HepG2 (cell line): ENCODE measurements at regions not wholly inside any gene's neighbourhood (a gene's known extent, or its start where the extent isn't known, plus 50 kb on each side); places are given as distances from the start of the nearest gene placed in this dataset.

Experiments
- ATAC-seq: fragments of 200-7000 bp; cut with Tn5 transposase; 3 replicates; pipeline ENCODE4 v1.9.1; 2020; ENCODE audit warnings: mild to moderate bottlenecking, moderate library complexity
- BruUV-seq: library from RNA; stranded (reverse); fragments of 400-500 nt; replicated peaks from 2 replicates; lab custom pipeline; 2021; lab: Mats Ljungman, UMichigan
- CTCF ChIA-PET: fragments of 300-600 bp; formaldehyde crosslinking; extraction: SDS; loops from one replicate; lab custom pipeline; 2021; ENCODE audit warnings: low total read pairs, inconsistent platforms, low intra/inter-chr PET ratio; lab: Yijun Ruan, JAX
- POLR2A ChIA-PET: fragments of 350-600 bp; sonication (Branson Sonifier 250); formaldehyde crosslinking; loops from one replicate; lab custom pipeline; 2020; ENCODE audit warnings: antibody characterized with exemption, inconsistent platforms; lab: Yijun Ruan, JAX
- DNase-seq: peaks from one replicate; pipeline ENCODE4 v3.0.0-alpha.2; 2015; ENCODE audit warnings: low spot score
- FAIRE-seq: peaks from 3 replicates; lab custom pipeline; 2011; peaks lifted over from hg19 to GRCh38; lab: Jason Lieb, UNC
- H2AFZ ChIP-seq: one replicate; pipeline ENCODE4 v1.6.1; 2011; ENCODE audit warnings: low read length, inconsistent platforms
- H3K27ac ChIP-seq: fragments of 300-600 bp; 3 replicates; pipeline ENCODE4 v1.8.0; 2011; ENCODE audit warnings: mixed run types, mild to moderate bottlenecking, mixed read lengths, low read length, inconsistent platforms; ENCODE audit not compliant: insufficient read depth; ENCODE audit errors: extremely low read length
- H3K27me3 ChIP-seq, 2 experiments: fragments of 200-600 bp in 1 of 2; 2 replicates in 1 of 2; 3 replicates in 1 of 2; pipeline versions ENCODE4 v1.6.0 to v1.8.0; 2011; ENCODE audit warnings: low read length in 2 of 2, mild to moderate bottlenecking in 2 of 2, moderate library complexity in 2 of 2, inconsistent platforms in 1 of 2; ENCODE audit not compliant: insufficient read depth in 2 of 2, control insufficient read depth in 1 of 2
- H3K36me3 ChIP-seq, 2 experiments: fragments of 200-600 bp in 1 of 2; replicated peaks in 1 of 2; 2 replicates in 1 of 2; 3 replicates in 1 of 2; pipeline versions ENCODE4 v1.5.1 to v1.8.0; 2011; ENCODE audit warnings: low read length in 2 of 2, inconsistent platforms in 1 of 2; ENCODE audit not compliant: insufficient read depth in 2 of 2, control insufficient read depth in 1 of 2
- H3K4me1 ChIP-seq: 2 replicates; pipeline ENCODE4 v1.5.1; 2012; ENCODE audit warnings: low read length, inconsistent platforms; ENCODE audit not compliant: insufficient read depth
- H3K4me2 ChIP-seq: 2 replicates; pipeline ENCODE4 v1.6.0; 2011; ENCODE audit warnings: low read depth, low read length, inconsistent platforms
- H3K4me3 ChIP-seq, 3 experiments: fragments of 200-600 bp in 1 of 3; sonication (generic), shearing (Covaris generic) in 1 of 3; replicated peaks in 1 of 3; 2 replicates each; pipeline ENCODE4 v1.5.1; 2011 to 2016; ENCODE audit warnings: low read length in 3 of 3, inconsistent platforms in 2 of 3, low read depth in 2 of 3, mild to moderate bottlenecking in 2 of 3, control low read depth in 1 of 3, mixed read lengths in 1 of 3; ENCODE audit not compliant: insufficient read depth in 1 of 3
- H3K79me2 ChIP-seq: one replicate; pipeline ENCODE4 v1.6.1; 2011; ENCODE audit warnings: low read length, inconsistent platforms; ENCODE audit not compliant: insufficient read depth
- H3K9ac ChIP-seq: 2 replicates; pipeline ENCODE4 v1.6.0; 2011; ENCODE audit warnings: mild to moderate bottlenecking, low read depth, low read length, inconsistent platforms; ENCODE audit not compliant: insufficient read depth
- H3K9me3 ChIP-seq: 2 replicates; pipeline ENCODE4 v1.5.1; 2012; ENCODE audit warnings: mild to moderate bottlenecking, low read length
- H4K20me1 ChIP-seq: 2 replicates; pipeline ENCODE4 v1.6.0; 2011; ENCODE audit warnings: inconsistent platforms, mild to moderate bottlenecking, low read length, moderate library complexity; ENCODE audit not compliant: insufficient read depth
- ARNT ChIP-seq: fragments of 450-650 bp; IDR thresholded peaks from 2 replicates; pipeline ENCODE4 v1.6.1; 2017
- ATF7-NPFF ChIP-seq: sonication (generic); formaldehyde crosslinking; IDR thresholded peaks from 2 replicates; pipeline ENCODE4 v1.8.1; 2023; ENCODE audit warnings: mild to moderate bottlenecking, low read depth, missing genetic modification reagents, moderate library complexity
- HOXA9 ChIP-seq: sonication (generic); formaldehyde crosslinking; IDR thresholded peaks from 2 replicates; pipeline ENCODE4 v1.8.1; 2022; ENCODE audit warnings: missing genetic modification reagents, mild to moderate bottlenecking, moderate library complexity, borderline replicate concordance
- TCF7 ChIP-seq: sonication (generic); IDR thresholded peaks from 2 replicates; pipeline ENCODE4 v1.6.1; 2016; ENCODE audit warnings: antibody characterized with exemption, low read depth
- ZNF232 ChIP-seq: sonication (generic); formaldehyde crosslinking; IDR thresholded peaks from 2 replicates; pipeline ENCODE4 v1.4.0; 2020; ENCODE audit warnings: missing genetic modification reagents, borderline replicate concordance
- ZNF343 ChIP-seq: sonication (generic); formaldehyde crosslinking; IDR thresholded peaks from 2 replicates; pipeline ENCODE4 v1.4.0; 2020; ENCODE audit warnings: mild to moderate bottlenecking, missing genetic modification reagents
- ZNF484 ChIP-seq: sonication (generic); formaldehyde crosslinking; IDR thresholded peaks from 2 replicates; pipeline ENCODE4 v1.5.1; 2020; ENCODE audit warnings: mild to moderate bottlenecking, low read depth, missing genetic modification reagents, borderline replicate concordance
- ZNF577 ChIP-seq: sonication (generic); formaldehyde crosslinking; IDR thresholded peaks from 2 replicates; pipeline ENCODE4 v1.4.0; 2020; ENCODE audit warnings: mild to moderate bottlenecking, low read depth, missing genetic modification reagents, borderline replicate concordance
- ZNF775 ChIP-seq: sonication (generic); formaldehyde crosslinking; IDR thresholded peaks from 2 replicates; pipeline ENCODE4 v1.4.0; 2020; ENCODE audit warnings: missing genetic modification reagents, mild to moderate bottlenecking, moderate library complexity, borderline replicate concordance
- WGBS: methylation state at CpG from one replicate; pipeline ENCODE4 v1.1.6; 2017; ENCODE audit warnings: low lambda C conversion rate; 5-methylcytosine and 5-hydroxymethylcytosine counted together
- in situ Hi-C: cut with HindIII; loops from 2 replicates; pipeline ENCODE4 v1.10.0; 2017; ENCODE audit warnings: low pct_unique_long_range_greater_than_20kb; ENCODE audit not compliant: extremely low pct_ligation_motif_present
- intact Hi-C: fragments of 100-400 bp; cut with micrococcal nuclease; formaldehyde crosslinking; loops from one replicate; pipeline ENCODE4 v1.10.0; 2022; ENCODE audit not compliant: unreplicated experiment
- TF ChIP-seq, protein P1 (sequence below): sonication (generic); formaldehyde crosslinking; IDR thresholded peaks from 2 replicates; pipeline ENCODE4 v1.5.0; 2020; ENCODE audit warnings: missing genetic modification reagents
- TF ChIP-seq, protein P2 (sequence below): sonication (generic); formaldehyde crosslinking; IDR thresholded peaks from 2 replicates; pipeline ENCODE4 v1.4.0; 2020; ENCODE audit warnings: missing genetic modification reagents
- TF ChIP-seq, protein P3 (sequence below): sonication (generic); formaldehyde crosslinking; IDR thresholded peaks from 2 replicates; pipeline ENCODE4 v1.4.0; 2020; ENCODE audit warnings: missing genetic modification reagents, borderline replicate concordance

DNA sequence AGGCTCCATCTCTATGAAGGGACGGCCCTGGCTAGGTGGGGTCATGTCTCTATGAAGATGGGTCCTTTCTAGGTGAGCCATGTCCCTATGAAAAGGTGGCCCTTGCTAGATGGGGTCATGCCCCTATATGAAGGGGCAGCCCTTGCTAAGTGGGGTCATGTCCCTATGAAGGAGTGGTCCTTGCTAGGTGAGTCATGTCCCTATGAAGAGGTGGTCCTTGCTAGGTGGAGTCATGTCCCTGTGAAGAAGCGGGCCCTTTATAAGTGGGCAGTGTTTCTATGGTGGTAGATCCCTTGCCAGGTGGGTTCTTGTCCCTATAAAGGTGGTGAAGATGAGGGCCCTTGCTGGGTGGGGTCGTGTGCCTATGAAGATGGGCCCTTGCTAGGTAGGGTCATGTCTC is 283.0 kb upstream of the IRX2 start:
- no peaks in the 10 kb centered on the region for H3K79me2 ChIP-seq
- H3K9me3 ChIP-seq = no peaks in the 10 kb centered on the region
- no TSS peak for BruUV-seq
- ChIA-PET POLR2A (no interaction called here), CTCF (no interaction called here)
- in situ Hi-C loops (no loop called here), intact Hi-C loops (no loop called here)
- H3K4me1 ChIP-seq = no peaks in the 10 kb centered on the region
- H3K9ac ChIP-seq = no peak overlapping the region
- H3K27me3 ChIP-seq = no peaks in the 10 kb centered on the region; a peak in 1 of 5 replicates
- no peak overlapping the region for H3K4me2 ChIP-seq
- FAIRE-seq (no peak), ATAC-seq (no peak), DNase-seq (no peak)
- H3K36me3 ChIP-seq = no peaks in the 10 kb centered on the region
- no peak overlapping the region for H3K27ac ChIP-seq
- whole genome bisulfite sequencing = 7% methylated on average over 3 of the region's 3 CpGs
- H3K4me3 ChIP-seq = no peak overlapping the region
- no peaks in the 10 kb centered on the region for H4K20me1 ChIP-seq
- H2AFZ ChIP-seq = no peak overlapping the region
- TF ChIP-seq ARNT (no peak), TCF7 (no peak), ZNF577 (CRISPR knock-in tag) (no peak), ZNF775 (CRISPR knock-in tag) (no peak), HOXA9 (CRISPR knock-in tag) (no peak), ZNF232 (CRISPR knock-in tag) (no peak), ZNF484 (CRISPR knock-in tag) (no peak), ZNF343 (CRISPR knock-in tag) (no peak), ATF7-NPFF (CRISPR knock-in tag) (no peak)
- TF ChIP-seq, protein P1, sequence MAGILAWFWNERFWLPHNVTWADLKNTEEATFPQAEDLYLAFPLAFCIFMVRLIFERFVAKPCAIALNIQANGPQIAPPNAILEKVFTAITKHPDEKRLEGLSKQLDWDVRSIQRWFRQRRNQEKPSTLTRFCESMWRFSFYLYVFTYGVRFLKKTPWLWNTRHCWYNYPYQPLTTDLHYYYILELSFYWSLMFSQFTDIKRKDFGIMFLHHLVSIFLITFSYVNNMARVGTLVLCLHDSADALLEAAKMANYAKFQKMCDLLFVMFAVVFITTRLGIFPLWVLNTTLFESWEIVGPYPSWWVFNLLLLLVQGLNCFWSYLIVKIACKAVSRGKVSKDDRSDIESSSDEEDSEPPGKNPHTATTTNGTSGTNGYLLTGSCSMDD = no peak
- TF ChIP-seq, protein P2, sequence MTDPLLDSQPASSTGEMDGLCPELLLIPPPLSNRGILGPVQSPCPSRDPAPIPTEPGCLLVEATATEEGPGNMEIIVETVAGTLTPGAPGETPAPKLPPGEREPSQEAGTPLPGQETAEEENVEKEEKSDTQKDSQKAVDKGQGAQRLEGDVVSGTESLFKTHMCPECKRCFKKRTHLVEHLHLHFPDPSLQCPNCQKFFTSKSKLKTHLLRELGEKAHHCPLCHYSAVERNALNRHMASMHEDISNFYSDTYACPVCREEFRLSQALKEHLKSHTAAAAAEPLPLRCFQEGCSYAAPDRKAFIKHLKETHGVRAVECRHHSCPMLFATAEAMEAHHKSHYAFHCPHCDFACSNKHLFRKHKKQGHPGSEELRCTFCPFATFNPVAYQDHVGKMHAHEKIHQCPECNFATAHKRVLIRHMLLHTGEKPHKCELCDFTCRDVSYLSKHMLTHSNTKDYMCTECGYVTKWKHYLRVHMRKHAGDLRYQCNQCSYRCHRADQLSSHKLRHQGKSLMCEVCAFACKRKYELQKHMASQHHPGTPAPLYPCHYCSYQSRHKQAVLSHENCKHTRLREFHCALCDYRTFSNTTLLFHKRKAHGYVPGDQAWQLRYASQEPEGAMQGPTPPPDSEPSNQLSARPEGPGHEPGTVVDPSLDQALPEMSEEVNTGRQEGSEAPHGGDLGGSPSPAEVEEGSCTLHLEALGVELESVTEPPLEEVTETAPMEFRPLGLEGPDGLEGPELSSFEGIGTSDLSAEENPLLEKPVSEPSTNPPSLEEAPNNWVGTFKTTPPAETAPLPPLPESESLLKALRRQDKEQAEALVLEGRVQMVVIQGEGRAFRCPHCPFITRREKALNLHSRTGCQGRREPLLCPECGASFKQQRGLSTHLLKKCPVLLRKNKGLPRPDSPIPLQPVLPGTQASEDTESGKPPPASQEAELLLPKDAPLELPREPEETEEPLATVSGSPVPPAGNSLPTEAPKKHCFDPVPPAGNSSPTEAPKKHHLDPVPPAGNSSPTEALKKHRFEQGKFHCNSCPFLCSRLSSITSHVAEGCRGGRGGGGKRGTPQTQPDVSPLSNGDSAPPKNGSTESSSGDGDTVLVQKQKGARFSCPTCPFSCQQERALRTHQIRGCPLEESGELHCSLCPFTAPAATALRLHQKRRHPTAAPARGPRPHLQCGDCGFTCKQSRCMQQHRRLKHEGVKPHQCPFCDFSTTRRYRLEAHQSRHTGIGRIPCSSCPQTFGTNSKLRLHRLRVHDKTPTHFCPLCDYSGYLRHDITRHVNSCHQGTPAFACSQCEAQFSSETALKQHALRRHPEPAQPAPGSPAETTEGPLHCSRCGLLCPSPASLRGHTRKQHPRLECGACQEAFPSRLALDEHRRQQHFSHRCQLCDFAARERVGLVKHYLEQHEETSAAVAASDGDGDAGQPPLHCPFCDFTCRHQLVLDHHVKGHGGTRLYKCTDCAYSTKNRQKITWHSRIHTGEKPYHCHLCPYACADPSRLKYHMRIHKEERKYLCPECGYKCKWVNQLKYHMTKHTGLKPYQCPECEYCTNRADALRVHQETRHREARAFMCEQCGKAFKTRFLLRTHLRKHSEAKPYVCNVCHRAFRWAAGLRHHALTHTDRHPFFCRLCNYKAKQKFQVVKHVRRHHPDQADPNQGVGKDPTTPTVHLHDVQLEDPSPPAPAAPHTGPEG (CRISPR knock-in tag) = no peak
- TF ChIP-seq, protein P3, sequence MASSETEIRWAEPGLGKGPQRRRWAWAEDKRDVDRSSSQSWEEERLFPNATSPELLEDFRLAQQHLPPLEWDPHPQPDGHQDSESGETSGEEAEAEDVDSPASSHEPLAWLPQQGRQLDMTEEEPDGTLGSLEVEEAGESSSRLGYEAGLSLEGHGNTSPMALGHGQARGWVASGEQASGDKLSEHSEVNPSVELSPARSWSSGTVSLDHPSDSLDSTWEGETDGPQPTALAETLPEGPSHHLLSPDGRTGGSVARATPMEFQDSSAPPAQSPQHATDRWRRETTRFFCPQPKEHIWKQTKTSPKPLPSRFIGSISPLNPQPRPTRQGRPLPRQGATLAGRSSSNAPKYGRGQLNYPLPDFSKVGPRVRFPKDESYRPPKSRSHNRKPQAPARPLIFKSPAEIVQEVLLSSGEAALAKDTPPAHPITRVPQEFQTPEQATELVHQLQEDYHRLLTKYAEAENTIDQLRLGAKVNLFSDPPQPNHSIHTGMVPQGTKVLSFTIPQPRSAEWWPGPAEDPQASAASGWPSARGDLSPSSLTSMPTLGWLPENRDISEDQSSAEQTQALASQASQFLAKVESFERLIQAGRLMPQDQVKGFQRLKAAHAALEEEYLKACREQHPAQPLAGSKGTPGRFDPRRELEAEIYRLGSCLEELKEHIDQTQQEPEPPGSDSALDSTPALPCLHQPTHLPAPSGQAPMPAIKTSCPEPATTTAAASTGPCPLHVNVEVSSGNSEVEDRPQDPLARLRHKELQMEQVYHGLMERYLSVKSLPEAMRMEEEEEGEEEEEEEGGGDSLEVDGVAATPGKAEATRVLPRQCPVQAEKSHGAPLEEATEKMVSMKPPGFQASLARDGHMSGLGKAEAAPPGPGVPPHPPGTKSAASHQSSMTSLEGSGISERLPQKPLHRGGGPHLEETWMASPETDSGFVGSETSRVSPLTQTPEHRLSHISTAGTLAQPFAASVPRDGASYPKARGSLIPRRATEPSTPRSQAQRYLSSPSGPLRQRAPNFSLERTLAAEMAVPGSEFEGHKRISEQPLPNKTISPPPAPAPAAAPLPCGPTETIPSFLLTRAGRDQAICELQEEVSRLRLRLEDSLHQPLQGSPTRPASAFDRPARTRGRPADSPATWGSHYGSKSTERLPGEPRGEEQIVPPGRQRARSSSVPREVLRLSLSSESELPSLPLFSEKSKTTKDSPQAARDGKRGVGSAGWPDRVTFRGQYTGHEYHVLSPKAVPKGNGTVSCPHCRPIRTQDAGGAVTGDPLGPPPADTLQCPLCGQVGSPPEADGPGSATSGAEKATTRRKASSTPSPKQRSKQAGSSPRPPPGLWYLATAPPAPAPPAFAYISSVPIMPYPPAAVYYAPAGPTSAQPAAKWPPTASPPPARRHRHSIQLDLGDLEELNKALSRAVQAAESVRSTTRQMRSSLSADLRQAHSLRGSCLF (CRISPR knock-in tag) = no peak
